Stimulated activated CD8-positive, alpha-beta memory T cell treated with anti-CD3 and anti-CD28 coated beads, Interleukin-12 subunit alpha, Interleukin-12 subunit beta, amount 100 ng/mL, for 1 hour (primary cell): ENCODE measurements at regions not wholly inside any gene's neighbourhood (a gene's known extent, or its start where the extent isn't known, plus 50 kb on each side); places are given as distances from the start of the nearest gene placed in this dataset.

Experiments used
- DNase-seq: peaks from one replicate; pipeline ENCODE4 v3.0.0-alpha.2; 2020; ENCODE audit warnings: low read depth

DNA sequence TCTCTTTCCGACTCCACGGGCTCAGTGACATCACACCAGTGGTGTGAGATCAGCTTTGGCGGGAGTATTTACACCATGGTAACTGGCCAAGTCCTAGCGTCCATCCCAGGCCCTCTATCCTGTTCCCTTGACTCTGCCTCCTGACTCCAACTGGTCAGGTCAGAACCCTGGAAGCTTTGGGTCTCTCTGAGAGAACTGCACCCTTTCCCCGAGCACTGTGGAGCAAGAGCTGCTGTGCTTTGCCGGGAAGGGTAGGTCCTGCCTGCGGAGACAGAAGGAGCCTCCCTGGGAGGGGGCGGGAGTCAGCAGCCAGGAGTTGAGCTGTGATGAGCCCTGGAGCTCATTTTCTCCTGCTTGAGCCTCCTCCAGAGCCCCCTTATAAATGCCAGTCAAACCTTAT, 212.1 kb upstream of the TNRC6C start:
- DNase-seq: no peak

DNA sequence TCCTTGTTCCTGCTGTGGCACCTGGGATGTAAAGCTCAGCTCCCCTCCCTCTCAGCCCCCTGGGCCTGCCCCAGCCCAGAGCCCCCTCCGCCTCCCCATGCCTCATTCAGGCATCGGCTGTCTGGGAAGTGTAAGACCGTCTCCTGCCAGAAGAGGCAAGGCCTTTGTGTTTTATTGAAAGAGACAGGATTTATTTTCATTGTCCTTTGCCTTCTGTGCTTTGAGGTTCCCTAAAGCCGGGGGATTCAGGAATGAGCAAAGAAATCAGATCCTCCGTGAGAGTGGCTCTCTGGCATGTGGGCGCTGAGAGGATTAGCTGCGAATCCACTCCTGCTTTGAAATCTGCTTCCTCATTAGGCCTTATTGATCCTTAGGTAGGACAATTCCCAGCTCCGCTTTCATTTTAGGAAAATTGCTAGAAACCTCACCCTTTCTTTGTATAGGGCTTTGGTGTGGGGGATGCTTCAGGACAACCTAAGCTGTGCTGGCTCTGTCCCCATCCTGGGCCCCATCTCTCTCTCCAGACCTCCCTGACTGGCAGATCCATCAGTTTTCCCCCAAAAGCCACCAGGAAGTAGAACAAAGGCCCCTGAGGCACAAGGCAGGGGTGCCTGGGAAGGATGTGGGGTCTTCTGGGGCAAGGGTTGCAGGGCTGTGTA, 211.5 kb upstream of the TNRC6C start:
- no peak for DNase-seq

DNA sequence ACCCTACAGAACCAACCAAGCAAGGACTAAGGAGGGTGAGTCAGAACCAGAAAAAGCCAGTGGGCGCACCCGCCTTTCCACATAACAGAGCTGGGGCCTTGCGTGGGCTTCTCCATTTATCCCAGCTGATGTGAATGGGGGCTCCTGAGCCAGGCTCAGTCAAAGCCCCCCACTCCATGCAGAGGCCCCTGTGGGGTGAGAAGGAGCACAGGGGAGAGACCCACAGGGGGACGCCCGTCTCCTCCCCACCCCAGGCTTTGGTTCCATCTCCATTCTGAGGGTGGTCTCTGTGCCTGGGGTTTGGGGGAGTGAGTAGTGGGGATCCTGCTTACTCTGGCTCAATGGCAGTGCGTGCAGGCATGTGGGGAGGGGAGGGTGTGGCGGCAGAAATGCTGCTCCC, 210.1 kb upstream of the TNRC6C start:
- DNase-seq: no peak

DNA sequence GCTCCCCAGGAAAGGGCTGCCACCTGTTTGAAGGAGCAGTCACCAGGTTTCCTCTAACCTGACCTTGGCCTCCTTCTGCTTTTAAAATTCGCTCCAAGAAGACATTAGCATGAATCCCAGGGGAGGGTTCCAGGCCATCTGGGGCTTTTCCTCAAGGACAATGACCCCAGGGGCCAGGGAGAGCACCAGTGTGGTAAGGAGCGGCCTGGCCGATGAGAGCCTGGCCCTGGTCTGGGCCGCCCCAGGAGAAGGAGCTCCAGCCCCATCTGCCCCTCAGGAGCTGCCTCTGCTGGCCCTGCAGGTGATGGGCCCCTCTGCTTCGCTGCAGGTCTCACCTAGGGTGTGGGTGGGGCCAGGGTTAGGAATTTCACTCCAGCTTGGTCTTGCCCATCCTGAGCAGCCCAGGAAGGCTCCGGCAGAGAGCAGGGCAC, 209.2 kb upstream of the TNRC6C start:
- DNase-seq: no peak

DNA sequence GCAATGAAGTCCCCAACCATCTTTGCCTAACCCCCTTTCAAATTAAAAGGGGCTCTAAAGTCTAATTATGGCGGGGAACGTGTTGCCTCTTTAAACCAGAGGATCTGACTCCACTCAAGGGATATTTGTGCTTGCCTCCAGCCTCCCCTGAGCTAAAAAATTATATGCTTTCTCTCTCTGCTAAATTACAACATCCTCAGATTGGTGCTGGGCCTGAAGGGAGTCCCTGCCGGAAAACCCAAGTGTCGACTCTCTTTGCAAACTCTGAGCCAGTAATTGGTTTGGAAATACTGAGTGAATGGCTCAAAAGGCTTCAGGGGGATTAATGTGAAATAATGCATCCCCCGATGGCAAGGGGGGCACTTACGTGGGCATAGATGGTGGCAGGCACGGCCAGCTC, 208.5 kb upstream of the TNRC6C start:
- no peak for DNase-seq

DNA sequence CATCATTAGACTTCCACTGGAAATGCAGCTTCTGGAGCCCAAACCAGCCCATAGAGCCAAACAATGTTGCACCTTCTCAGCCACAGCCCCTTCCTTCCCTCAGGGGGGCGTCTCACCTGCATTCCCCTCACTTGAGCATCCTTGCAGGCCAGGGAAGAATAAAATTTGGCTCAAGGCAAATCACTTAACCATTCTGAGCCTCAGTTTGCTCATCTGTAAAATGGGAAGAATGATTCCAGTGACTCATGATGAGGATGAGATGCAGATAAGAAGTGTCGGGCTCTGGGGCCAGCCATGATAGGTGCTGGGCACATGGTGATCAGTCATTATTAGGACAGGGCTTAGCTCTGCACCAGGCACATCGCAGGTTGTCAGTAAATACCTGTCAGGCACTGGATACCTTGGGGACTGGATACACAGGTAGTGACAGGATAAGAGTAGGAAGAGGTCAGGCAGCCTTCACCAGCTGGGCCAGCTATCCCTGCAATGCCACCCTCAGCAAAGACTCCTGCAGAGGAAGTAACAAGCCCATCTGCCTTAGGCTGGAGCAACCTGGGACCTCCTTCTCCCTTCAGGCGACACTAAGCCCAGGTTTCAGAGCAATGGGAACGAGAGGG, 208.0 kb upstream of the TNRC6C start:
- DNase-seq: no peak

DNA sequence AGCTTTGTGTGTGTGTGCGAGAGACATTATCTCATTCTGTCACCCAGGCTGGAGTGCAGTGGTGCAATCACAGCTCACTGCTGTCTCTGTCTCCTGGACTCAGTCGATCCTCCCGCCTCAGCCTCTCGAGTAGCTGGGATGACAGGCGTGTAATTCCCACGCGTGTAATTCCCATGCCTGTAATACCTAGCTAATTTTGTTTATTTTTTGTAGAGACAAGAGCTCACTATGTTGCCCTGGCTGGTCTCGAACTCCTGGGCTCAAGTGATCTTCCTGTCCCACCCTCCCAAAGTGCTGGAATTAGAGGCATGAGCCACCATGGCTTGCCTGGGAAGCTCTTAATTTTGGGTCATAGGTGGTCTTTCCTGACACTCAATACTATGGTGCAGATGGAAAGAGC, 205.3 kb upstream of the TNRC6C start:
- no peak for DNase-seq

DNA sequence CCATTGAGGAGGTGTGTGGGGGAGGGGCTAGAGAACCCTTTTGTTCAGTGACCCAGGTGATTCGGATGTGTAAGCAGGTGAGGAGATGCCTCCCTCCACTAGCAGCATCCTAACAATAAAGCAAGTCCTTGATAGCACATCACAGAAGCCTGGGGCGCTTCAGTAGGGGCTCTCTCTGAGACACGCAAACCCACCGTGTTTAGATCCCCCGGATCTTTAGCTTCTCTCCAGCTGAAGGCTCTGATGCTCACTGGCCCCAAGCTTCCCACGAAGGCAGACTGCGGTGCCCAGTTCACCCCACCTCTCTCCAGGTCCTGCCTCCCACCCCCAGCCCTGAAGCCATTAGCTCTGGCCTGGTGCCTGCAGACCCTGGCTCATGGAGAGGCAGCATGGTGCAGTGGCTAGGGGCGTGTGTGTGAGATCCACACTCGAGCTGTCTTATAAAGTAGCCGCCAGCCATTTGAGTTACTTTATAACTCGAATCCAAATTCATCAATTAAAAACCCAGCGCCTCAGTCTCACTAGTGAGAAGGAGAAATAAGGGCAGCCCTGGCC, 204.7 kb upstream of the TNRC6C start:
- DNase-seq: no peak

DNA sequence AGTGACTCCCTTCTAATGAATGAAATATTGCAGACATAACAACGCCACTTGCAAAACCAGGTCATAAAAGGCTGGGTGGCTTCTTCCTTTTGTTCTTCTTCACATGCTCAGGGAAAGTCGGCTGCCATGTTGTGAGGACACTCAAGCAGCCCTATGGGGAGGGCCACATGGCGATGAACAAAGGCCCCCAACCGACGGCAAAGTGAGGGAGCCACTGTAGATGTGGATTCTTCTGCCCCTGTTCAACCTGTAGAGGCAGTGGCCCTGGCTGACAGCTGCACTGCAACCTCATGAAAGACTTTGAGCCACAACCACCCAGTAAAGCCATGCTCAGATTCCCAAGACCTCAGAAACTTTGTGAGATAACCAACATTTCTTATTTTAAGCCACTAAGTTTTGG, 203.5 kb upstream of the TNRC6C start:
- DNase-seq: no peak

DNA sequence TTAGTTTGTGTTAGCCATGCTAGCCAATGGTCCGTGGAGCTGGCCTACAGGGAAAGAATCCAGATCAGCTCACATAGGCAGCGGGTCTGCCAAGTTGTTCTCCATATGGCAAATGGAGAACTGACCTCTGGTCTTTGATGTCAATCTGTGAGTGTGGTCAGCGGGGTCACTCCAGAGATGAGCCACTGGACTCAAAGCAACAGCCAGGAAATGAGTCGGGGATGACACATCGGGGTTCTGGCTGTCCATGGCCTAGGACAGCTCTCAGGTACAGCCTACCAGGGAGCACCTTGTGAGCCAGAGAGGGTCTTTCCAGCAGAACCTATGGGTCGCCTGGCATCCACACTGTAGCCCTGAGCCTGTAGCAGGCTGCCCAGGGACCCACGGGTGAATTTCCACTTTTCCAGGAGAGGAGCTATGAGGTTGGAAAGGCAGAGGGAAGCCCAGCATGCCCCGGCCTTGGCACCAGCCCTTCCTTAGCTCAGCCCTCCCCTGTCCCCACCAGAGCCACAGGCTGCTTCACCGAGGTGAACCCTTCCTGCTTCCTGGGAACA, 203.0 kb upstream of the TNRC6C start:
- DNase-seq: no peak

DNA sequence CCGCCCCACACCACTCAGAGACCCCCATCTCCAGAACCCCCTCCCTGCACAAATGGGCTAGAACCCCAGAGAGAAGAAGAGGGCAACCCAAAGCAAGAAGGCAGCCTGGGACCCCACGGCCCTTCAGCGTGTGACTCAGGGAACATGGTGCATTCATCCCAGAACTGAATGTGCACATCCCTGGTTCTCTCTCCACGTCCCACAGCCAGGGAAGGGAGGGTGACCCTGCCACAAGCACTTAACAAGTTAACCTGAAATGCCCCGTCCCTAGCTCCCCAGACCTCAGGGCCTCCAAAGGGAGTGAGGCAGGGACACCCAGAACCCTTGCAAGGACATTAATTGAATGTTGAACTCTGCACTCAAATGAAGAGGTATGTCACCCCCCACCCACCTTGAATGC, 202.5 kb upstream of the TNRC6C start:
- no peak for DNase-seq

DNA sequence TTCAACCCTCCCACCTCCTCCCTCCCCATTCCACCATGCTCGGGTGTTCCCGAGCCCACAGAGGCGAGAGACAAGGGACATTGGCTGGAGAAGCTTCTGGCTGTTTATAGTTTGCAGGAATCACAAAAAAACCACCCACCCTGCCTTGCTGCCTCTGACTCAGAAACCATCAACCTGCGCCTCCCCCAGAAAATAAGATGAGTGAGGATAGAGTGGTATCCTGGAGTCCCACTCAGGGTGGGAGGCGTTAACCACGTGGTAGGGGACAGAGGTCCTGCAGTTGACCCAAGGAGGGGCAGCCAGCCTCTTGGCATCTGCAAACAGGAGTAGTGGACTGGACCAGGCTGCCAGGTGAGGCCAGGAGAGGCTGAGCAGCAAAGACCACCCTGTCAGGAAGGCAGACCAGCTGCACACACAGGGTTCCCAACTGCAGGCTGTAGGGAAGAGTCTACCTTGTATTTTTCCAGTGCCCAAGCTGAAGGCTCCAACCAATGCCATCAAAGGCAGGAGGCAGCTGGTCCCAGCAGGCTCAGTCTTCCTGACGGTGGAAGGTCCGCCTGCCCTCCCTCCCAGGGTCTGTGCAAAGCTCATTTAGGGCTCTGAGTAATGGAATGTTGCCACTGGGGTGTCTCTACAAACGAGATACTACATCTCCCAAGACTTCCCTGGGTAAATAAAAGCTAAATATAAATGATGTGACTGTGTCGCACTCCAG, 201.5 kb upstream of the TNRC6C start:
- DNase-seq: no peak

DNA sequence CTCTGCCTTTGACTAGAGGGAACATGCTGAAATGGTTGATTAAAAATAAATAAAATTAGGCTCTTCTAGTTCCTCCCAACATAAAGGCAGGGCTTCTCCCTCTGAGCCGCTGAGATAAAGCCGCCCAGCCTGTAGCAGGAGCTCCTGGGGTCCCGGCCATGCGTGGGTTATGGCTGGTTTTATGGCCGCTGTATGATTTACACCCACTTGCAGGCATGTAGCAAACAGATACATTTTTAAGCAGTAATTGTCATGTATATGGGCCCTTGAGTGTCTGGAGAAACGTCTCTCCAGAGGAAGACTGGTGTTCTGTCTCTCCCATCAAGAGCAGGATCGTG, 201.0 kb upstream of the TNRC6C start:
- no peak for DNase-seq

DNA sequence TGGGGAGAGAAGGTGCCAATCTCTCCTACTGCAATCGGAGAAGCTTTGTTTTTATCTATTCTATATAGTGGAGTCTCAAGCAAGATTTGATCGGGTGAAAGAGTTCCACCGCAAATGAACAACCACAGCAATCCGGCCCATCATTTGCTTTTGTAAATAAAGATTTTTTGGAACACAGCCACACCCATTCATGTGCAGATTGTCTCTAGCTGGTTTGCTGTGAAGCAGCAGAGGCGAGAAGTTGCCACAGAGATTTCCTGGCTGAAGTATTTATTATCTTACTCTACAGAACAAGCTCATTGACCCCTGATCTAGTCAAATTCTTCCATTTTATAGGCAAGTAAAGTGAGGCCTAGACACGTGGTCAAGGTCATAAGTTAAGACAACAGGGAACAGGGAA, 195.5 kb upstream of the TNRC6C start:
- no peak for DNase-seq

DNA sequence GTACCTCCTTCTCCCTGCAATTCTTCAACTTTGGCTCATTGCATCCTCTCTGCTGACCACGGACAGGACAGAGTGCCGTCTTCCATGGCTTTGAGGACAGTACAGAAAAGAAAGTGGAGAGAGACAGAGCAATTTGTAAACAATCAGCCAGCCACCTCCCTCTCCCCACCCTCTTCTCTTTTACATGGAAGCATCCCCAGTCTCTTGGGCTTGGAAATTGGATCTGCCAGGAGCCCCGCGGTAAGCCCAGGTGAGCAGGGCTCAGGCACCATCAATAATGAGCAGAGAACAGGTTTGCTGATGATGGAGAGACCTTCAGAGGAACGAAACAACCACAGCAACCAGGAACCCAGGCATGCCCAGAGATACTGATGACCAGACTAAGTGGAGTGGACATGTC, 194.9 kb upstream of the TNRC6C start:
- no peak for DNase-seq

DNA sequence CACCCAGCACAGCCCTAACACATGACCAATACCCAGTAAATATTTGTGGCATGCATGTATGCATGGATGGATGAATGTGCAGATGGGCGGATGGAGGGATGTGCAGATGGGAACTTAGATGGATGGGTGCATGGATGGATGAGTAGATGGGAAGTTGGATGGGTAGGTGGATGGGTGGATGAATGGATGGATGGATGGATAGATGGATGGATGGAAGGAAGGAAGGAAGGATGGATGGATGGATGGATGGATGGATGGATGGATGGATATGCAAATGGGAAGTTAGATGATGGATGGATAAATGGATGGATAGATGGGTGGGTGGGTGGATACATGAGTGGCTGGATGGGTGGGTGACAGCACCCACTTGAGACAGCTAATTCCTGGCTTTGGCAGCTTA, 193.2 kb upstream of the TNRC6C start:
- DNase-seq: no peak

DNA sequence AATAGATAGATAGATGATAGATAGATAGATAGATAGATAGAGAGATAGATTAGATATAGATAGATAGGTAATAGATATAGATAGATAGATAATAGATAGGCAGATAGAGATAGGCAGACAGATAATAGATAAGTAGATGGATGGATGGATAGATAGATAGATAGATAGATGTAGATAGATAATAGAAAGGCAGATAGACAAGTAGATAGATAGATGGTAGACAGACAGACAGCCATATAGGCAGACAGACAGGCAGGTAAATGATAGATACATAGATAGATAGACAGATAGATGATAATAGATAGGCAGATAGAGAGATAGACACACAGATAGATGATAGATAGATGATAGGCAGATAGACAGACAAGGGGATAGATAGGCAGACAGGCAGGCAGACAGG, 191.4 kb upstream of the TNRC6C start:
- DNase-seq: no peak

DNA sequence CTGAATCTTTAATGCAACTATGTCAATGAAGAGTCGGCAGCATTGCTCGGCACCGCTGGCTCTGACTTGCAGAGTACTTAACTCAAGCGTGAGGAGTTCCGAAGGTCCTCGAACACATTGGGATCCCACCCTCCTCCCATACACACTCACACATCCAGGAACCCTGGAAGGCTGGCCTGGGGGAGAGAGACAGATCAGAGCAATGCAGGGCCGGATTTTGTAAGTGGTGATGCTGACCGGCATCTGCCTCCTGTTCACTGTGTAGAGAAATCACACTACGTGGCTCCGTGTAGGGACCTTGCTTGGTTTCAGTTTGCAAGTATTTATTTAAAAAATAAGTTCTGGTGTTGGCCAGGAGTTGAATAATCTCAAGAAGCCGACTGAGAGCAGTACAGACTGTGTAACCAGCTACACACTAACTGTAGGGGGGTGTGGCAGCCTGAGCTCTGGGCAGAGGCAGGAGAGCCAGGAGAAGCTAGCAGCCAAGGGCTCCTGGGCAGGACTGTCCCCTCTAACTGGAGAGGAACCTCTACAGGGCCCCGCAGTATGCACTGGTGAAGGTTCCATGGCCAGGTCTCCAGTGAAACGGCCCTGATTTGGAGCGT, 190.2 kb upstream of the TNRC6C start:
- no peak for DNase-seq

DNA sequence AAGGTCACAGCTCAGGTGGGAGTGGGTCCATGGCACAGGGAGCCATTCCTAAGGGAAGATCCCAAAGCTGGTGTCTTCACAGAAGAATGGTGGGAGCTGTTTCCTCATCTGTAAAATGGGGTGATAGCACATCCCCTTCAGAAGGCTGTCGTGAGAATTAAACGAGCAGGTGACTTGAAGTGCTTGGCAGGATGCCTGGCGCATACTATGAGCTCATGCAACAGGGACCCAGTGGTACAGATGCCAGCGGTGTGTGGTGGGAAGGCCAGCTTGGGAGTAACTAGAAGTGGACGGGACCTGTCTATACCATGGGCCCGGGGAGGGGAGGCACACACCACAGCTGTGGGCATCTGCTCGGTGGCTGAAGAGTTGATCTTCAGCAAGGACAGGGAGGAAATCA, 189.3 kb upstream of the TNRC6C start:
- DNase-seq: no peak

DNA sequence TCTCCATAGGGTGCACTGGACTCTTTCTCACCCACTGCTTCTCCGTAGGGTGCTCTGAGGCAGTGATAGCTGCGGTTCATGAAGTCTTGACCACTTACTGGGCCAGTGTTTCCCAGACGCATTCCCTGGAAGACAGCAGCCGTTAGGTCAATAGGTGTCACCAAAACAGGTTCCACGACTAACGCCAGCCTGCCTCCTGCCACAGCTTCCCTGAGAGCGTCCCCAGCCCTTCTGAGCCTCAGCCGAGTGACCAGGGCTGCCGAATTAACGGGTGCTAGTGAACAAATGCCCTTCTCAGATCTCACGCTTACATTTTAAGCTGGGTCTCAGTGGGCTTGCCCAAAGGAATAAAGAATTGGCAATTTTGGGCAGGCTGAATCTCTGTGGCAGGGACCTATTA, 188.7 kb upstream of the TNRC6C start:
- no peak for DNase-seq

DNA sequence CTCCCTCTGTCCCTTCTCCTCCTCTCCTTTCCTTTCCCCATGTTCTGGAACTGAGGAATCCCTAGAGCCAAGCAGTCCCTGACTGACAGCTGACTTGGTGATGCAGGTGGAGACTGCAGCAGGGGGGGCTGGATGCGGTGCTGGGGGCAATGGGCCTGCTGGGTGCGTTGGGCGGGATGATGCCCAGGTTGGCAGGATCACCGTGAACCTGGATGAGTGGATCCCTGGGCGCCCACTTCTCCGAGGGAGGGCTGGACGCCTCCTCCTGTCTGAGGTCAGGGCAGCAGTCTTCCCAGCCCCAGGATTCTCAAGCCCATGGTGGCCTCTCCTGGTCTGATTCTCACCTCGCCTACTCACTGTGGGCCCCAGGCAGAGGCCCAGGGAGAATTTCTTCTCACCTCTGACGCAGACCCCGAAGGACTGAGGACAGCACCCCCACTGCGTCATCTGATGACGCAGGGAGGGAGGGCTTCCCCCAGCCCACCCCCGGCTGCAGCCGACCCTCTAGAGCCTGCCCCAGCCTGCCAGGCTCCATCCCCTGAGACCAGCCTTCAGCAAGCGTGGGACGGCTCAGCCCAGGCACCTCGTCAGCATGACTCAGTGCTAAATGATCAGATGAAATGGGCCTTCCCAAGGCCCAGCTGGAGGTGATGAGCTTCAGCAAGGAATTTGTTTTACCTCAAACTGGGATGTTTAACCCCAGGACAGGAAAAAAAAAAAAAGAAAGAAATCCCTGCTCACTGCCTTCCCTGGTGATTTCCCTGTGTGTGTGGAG, 188.0 kb upstream of the TNRC6C start:
- no peak for DNase-seq

DNA sequence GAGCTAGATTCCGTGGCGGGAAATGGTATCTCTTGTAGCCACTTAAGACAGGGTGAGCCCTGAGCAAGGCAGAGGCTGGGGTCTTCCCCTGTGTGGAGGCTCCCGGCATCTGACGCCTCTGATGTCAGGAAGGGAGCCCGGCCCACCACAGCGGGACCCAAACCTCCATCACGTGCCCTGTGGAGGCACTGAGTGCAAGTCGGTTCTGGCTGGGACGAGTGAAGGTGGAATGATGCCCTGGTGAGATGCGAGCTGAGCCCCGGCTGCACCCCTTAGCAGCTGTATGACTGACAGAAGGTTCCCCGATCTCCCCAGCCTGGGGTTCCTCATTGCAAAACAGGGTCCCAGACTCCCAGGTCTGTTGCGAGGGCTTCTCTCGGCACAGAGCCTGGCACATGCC, 187.4 kb upstream of the TNRC6C start:
- DNase-seq: no peak
